Peyer's patch (tissue), 4 donors: ENCODE measurements at regions not wholly inside any gene's neighbourhood (a gene's known extent, or its start where the extent isn't known, plus 50 kb on each side); places are given as distances from the start of the nearest gene placed in this dataset.

ENCODE experiments used
- POLR2A ChIP-seq, 2 donors: fragments of 450-650 bp; IDR thresholded peaks; one replicate each; pipeline ENCODE4 v1.5.1; 2017; ENCODE audit warnings: antibody characterized with exemption in 2 of 2, mild to moderate bottlenecking in 2 of 2, moderate library complexity in 2 of 2
- TF ChIP-seq, protein P1 (sequence below), 6 experiments: fragments of 450-650 bp in 4 of 6; fragments of 200-600 bp in 2 of 6; sonication (generic) in 1 of 6; IDR thresholded peaks; one replicate each; pipeline ENCODE4 v1.5.1; 2017 to 2019; ENCODE audit warnings: antibody characterized with exemption in 6 of 6, mild to moderate bottlenecking in 3 of 6, moderate library complexity in 1 of 6

DNA sequence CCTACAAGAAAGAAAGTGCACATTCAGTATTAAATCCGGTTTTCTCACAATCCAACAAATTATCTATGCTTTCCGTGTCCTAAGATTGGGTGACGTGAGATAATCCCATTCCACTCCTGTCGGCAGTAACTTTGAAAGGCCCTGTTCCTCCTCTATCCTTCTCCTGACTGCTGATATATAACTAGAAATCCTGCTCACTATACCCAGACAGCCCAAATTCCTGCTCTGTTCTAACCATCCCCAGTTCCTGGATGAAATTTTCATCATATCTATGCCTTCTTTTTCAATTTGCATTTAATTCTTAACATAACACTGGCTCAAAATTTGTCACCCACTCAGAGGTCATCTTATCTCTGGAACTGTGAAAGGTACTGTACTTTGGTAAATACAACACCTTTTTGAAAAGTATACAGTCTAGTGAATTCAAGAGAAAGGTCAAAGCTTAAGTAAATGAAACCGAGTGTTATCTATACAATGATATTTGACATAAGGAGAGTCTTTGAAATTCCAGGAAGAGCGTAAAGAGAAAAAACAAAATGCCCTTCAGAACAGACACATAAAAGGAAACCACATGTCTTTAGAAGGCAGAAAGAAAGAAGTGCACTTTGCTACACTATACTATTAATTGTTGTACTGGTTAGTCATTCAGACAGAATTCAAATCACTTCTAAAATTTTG, 200.5 kb upstream of the NEGR1 start:
- no peak for TF ChIP-seq POLR2A (IDR thresholded peaks at IDR 0.05)
- TF ChIP-seq, protein P1, sequence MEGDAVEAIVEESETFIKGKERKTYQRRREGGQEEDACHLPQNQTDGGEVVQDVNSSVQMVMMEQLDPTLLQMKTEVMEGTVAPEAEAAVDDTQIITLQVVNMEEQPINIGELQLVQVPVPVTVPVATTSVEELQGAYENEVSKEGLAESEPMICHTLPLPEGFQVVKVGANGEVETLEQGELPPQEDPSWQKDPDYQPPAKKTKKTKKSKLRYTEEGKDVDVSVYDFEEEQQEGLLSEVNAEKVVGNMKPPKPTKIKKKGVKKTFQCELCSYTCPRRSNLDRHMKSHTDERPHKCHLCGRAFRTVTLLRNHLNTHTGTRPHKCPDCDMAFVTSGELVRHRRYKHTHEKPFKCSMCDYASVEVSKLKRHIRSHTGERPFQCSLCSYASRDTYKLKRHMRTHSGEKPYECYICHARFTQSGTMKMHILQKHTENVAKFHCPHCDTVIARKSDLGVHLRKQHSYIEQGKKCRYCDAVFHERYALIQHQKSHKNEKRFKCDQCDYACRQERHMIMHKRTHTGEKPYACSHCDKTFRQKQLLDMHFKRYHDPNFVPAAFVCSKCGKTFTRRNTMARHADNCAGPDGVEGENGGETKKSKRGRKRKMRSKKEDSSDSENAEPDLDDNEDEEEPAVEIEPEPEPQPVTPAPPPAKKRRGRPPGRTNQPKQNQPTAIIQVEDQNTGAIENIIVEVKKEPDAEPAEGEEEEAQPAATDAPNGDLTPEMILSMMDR (IDR thresholded peaks at IDR 0.05): no peak
